Right lobe of liver (tissue), 4 donors: ENCODE measurements at regions not wholly inside any gene's neighbourhood (a gene's known extent, or its start where the extent isn't known, plus 50 kb on each side); places are given as distances from the start of the nearest gene placed in this dataset.

ENCODE experiments used
- POLR2A ChIP-seq: fragments of 450-650 bp; IDR thresholded peaks from one replicate; pipeline ENCODE4 v1.6.1; 2017; ENCODE audit warnings: antibody characterized with exemption, mild to moderate bottlenecking
- TF ChIP-seq, protein P1 (sequence below), 4 donors: fragments of 200-600 bp in 3 of 4; fragments of 450-650 bp in 1 of 4; IDR thresholded peaks; one replicate each; pipeline versions ENCODE4 v1.5.1 to v1.8.0; 2016 to 2022; ENCODE audit warnings: antibody characterized with exemption in 4 of 4, mild to moderate bottlenecking in 2 of 4
- donor health status: DM: no; HTN: no; CAD: no.
- donor health status: DM: no; HTN: no; CAD: no.
- donor health status: DM: no; HTN: yes; CAD: no.

DNA sequence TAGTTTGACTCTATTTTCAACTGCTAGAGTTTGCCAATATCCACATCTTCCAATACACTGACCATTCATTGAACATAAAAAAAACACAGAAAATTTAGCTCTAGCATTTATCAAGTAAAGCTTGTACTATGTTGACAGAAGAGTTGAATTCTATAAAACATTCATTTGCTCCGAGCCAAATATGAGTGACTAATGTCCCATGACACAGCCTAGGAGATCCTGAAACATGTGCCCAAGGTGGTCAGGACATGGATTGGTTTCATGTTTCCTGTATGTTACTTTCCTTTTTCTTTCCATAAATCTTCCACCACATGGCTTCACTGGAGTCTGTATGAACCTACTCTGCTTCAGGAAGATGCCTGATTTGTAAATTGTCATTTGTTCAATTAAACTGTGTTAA, 122.4 kb upstream of the PRDM9 start:
- TF ChIP-seq, protein P1, sequence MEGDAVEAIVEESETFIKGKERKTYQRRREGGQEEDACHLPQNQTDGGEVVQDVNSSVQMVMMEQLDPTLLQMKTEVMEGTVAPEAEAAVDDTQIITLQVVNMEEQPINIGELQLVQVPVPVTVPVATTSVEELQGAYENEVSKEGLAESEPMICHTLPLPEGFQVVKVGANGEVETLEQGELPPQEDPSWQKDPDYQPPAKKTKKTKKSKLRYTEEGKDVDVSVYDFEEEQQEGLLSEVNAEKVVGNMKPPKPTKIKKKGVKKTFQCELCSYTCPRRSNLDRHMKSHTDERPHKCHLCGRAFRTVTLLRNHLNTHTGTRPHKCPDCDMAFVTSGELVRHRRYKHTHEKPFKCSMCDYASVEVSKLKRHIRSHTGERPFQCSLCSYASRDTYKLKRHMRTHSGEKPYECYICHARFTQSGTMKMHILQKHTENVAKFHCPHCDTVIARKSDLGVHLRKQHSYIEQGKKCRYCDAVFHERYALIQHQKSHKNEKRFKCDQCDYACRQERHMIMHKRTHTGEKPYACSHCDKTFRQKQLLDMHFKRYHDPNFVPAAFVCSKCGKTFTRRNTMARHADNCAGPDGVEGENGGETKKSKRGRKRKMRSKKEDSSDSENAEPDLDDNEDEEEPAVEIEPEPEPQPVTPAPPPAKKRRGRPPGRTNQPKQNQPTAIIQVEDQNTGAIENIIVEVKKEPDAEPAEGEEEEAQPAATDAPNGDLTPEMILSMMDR (IDR thresholded peaks at IDR 0.05) = no peak
- no peak for TF ChIP-seq POLR2A
